Activated CD4-positive, alpha-beta memory T cell treated with anti-CD3 and anti-CD28 coated beads, Interleukin-2, amount 10 ng/mL, durations not matched to agents 7 days and 5 days (primary cell): ENCODE measurements at regions not wholly inside any gene's neighbourhood (a gene's known extent, or its start where the extent isn't known, plus 50 kb on each side); places are given as distances from the start of the nearest gene placed in this dataset.
"Not testable (repeated sequence)": the region's sequence is repeated elsewhere in the genome, so short reads cannot be mapped to it uniquely, and the experiment has no call there.

Source experiments
- CTCF ChIA-PET: fragments of 350-600 bp; sonication (Branson Sonifier 250); formaldehyde crosslinking; loops from one replicate; lab custom pipeline; 2021; ENCODE audit warnings: antibody characterized with exemption, inconsistent platforms; lab: Charles Lee
- POLR2A ChIA-PET: fragments of 350-600 bp; sonication (Branson Sonifier 250); formaldehyde crosslinking; loops from one replicate; lab custom pipeline; 2021; ENCODE audit warnings: antibody characterized with exemption; lab: Charles Lee
- DNase-seq: peaks from one replicate; pipeline ENCODE4 v3.0.0-alpha.2; 2020
- H3K27ac Mint-ChIP-seq: one replicate; pipeline ENCODE4 v1.8.0; 2021; ENCODE audit warnings: mild to moderate bottlenecking, mixed read lengths
- H3K27me3 Mint-ChIP-seq: one replicate; pipeline ENCODE4 v1.8.0; 2021; ENCODE audit warnings: mixed read lengths
- H3K36me3 Mint-ChIP-seq: one replicate; pipeline ENCODE4 v1.8.0; 2021; ENCODE audit warnings: low read depth, mixed read lengths
- H3K4me1 Mint-ChIP-seq: one replicate; pipeline ENCODE4 v1.8.0; 2021; ENCODE audit warnings: mixed read lengths
- H3K4me3 Mint-ChIP-seq: one replicate; pipeline ENCODE4 v1.8.0; 2021; ENCODE audit warnings: mild to moderate bottlenecking, mixed read lengths
- H3K9me3 Mint-ChIP-seq: one replicate; pipeline ENCODE4 v1.8.0; 2021; ENCODE audit warnings: mixed read lengths

DNA sequence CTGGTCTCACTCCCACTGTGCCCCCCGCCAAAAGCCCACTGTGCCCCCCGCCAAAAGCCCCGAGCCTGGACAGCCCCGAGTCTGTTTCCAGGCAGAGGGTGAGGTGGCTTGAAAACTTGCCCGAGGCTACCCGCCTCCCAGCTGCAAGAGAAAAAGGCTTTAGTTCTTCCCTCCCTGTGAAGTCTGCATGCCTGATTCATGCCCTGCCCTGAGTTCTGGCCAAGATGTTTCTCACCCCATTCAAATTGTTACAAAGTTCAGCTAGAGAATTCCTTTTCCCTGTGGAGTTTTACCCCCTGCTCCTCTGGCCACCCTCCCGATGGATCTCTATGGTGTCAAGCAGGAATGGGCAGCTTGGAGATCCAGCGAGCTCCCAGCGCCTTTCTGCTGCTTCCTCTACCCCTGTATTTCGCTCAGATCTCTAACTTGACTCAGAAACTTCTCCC is 298.8 kb upstream of the MAP3K7 start:
- H3K9me3 Mint-ChIP-seq, result peaks cover 5% of the 10 kb centered on the region
- no peak for DNase-seq
- H3K4me1 Mint-ChIP-seq, result no peaks in the 10 kb centered on the region
- H3K4me3 Mint-ChIP-seq, result no peak overlapping the region
- H3K27ac Mint-ChIP-seq, result no peak overlapping the region
- peaks cover 6% of the 10 kb centered on the region for H3K27me3 Mint-ChIP-seq
- H3K36me3 Mint-ChIP-seq, result no peaks in the 10 kb centered on the region
- ChIA-PET CTCF (no interaction called here), POLR2A (no interaction called here)

- DNase-seq, H3K4me1 Mint-ChIP-seq, H3K4me3 Mint-ChIP-seq, POLR2A ChIA-PET, H3K9me3 Mint-ChIP-seq, H3K27ac Mint-ChIP-seq, H3K36me3 Mint-ChIP-seq, H3K27me3 Mint-ChIP-seq: not testable (repeated sequence)
- CTCF ChIA-PET, result interaction anchor here (0.6 kb wide), 1 partner anchor 10 kb away, joined by 3 read pairs; no protein-coding TSS in a partner anchor
Measured at GRCh38 chr6:90885137-90885536, 298.3 kb upstream of the MAP3K7 start.

DNA sequence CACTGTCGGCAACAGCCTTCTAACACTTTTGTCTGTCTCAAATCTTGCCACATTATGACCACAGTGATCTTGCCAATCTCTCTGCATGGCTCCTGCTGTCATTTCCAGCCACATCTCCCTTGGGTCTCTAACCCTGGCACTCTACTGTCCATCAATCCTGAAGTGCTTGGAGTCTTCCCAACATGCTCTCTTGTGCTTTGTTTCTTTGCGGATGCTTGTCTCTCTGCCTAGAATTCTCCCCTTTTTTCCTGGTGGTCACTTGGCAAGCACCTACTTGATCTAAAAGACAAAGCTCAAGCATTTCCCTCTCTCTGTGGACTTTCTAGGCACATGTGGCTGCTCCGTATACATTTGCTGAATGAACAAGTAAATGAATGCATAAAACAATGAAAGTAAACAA is 290.7 kb upstream of the MAP3K7 start:
- H3K27me3 Mint-ChIP-seq, result peaks cover 5% of the 10 kb centered on the region
- ChIA-PET CTCF (no interaction called here), POLR2A (no interaction called here)
- no peak for DNase-seq
- H3K4me3 Mint-ChIP-seq, result no peak overlapping the region
- H3K27ac Mint-ChIP-seq, result no peak overlapping the region
- H3K9me3 Mint-ChIP-seq, result peaks cover 3% of the 10 kb centered on the region
- no peaks in the 10 kb centered on the region for H3K4me1 Mint-ChIP-seq
- no peaks in the 10 kb centered on the region for H3K36me3 Mint-ChIP-seq

GRCh38 chr6:90874931-90875330 is 288.1 kb upstream of the MAP3K7 start:
- no peaks in the 10 kb centered on the region for H3K9me3 Mint-ChIP-seq
- no peak overlapping the region for H3K27ac Mint-ChIP-seq
- ChIA-PET POLR2A (no interaction called here), CTCF (no interaction called here)
- H3K4me3 Mint-ChIP-seq, result no peak overlapping the region
- H3K36me3 Mint-ChIP-seq, result no peaks in the 10 kb centered on the region
- no peak for DNase-seq
- H3K4me1 Mint-ChIP-seq, result no peaks in the 10 kb centered on the region
- H3K27me3 Mint-ChIP-seq, result peaks cover 7% of the 10 kb centered on the region

GRCh38 chr6:90872981-90873380 is 286.1 kb upstream of the MAP3K7 start:
- Mint-ChIP-seq H3K9me3 (no peaks in the 10 kb centered on the region), H3K36me3 (no peaks in the 10 kb centered on the region), H3K4me1 (no peaks in the 10 kb centered on the region), H3K27ac (no peak overlapping the region), H3K4me3 (no peak overlapping the region), H3K27me3 (peaks cover 12% of the 10 kb centered on the region)
- POLR2A ChIA-PET, result no interaction called here
- CTCF ChIA-PET, result no interaction called here
- DNase-seq, result no peak

GRCh38 chr6:90870561-90870960 is 283.7 kb upstream of the MAP3K7 start:
- Mint-ChIP-seq H3K9me3 (no peaks in the 10 kb centered on the region), H3K4me3 (no peak overlapping the region), H3K4me1 (no peaks in the 10 kb centered on the region), H3K27me3 (peaks cover 12% of the 10 kb centered on the region), H3K36me3 (no peaks in the 10 kb centered on the region), H3K27ac (no peak overlapping the region)
- DNase-seq, result no peak
- ChIA-PET CTCF (no interaction called here), POLR2A (no interaction called here)

- Mint-ChIP-seq H3K4me3 (no peak overlapping the region), H3K27ac (no peak overlapping the region), H3K36me3 (no peaks in the 10 kb centered on the region), H3K27me3 (peaks cover 11% of the 10 kb centered on the region), H3K9me3 (no peaks in the 10 kb centered on the region), H3K4me1 (no peaks in the 10 kb centered on the region)
- DNase-seq, result no peak
- POLR2A ChIA-PET, result no interaction called here
- CTCF ChIA-PET, result no interaction called here
Measured at GRCh38 chr6:90868656-90869055, 281.8 kb upstream of the MAP3K7 start.

DNA sequence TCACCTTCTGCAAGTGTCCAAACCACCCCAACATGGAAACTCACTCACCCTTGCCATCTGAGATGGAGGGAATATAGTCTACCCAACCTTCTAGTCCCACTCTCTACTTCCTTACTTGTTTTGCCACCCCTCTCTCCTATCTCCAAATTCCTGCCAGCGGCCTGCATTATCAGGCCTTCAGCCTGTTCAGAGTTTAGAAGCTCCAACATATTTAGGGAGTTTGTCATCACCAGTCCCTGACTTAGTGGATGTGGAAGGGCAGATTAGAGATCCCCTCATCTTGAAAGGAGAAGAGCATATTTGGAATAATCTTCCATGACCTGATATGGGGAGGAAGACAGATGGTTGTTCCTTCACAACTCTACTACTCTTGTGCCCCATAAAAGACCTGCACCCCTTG is 281.4 kb upstream of the MAP3K7 start:
- Mint-ChIP-seq H3K27ac (no peak overlapping the region), H3K4me1 (no peaks in the 10 kb centered on the region), H3K9me3 (no peaks in the 10 kb centered on the region), H3K27me3 (peaks cover 8% of the 10 kb centered on the region), H3K4me3 (no peak overlapping the region), H3K36me3 (no peaks in the 10 kb centered on the region)
- POLR2A ChIA-PET, result no interaction called here
- CTCF ChIA-PET, result no interaction called here
- no peak for DNase-seq

DNA sequence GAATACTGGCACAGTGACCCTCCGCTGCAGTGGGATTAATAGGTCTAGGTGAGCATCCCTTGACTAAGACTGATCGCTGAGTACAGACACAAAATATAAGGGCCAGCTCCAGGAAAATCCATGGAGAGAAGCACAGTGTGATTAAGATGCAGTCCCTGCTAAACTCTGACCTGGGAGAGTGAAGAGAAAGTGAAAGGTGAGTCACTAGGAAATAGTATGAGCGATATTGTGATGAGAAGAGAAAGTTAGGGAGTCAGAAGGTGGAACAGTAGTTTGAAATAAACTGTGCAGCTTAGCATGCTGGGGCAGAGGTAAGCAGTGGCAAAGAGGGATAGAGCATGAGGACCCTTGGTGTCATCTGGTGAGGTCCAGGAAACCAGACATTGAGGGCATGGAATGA is 278.6 kb upstream of the MAP3K7 start:
- H3K4me3 Mint-ChIP-seq, result no peak overlapping the region
- CTCF ChIA-PET, result no interaction called here
- peaks cover 5% of the 10 kb centered on the region for H3K27me3 Mint-ChIP-seq
- no peaks in the 10 kb centered on the region for H3K36me3 Mint-ChIP-seq
- H3K9me3 Mint-ChIP-seq, result no peaks in the 10 kb centered on the region
- no peaks in the 10 kb centered on the region for H3K4me1 Mint-ChIP-seq
- no peak overlapping the region for H3K27ac Mint-ChIP-seq
- POLR2A ChIA-PET, result no interaction called here
- no peak for DNase-seq

- no peak overlapping the region for H3K27ac Mint-ChIP-seq
- DNase-seq, result no peak
- POLR2A ChIA-PET, result no interaction called here
- CTCF ChIA-PET, result no interaction called here
- no peaks in the 10 kb centered on the region for H3K27me3 Mint-ChIP-seq
- H3K4me3 Mint-ChIP-seq, result no peak overlapping the region
- H3K36me3 Mint-ChIP-seq, result no peaks in the 10 kb centered on the region
- no peaks in the 10 kb centered on the region for H3K4me1 Mint-ChIP-seq
- no peaks in the 10 kb centered on the region for H3K9me3 Mint-ChIP-seq
Measured at GRCh38 chr6:90863043-90863442, 276.2 kb upstream of the MAP3K7 start.

DNA sequence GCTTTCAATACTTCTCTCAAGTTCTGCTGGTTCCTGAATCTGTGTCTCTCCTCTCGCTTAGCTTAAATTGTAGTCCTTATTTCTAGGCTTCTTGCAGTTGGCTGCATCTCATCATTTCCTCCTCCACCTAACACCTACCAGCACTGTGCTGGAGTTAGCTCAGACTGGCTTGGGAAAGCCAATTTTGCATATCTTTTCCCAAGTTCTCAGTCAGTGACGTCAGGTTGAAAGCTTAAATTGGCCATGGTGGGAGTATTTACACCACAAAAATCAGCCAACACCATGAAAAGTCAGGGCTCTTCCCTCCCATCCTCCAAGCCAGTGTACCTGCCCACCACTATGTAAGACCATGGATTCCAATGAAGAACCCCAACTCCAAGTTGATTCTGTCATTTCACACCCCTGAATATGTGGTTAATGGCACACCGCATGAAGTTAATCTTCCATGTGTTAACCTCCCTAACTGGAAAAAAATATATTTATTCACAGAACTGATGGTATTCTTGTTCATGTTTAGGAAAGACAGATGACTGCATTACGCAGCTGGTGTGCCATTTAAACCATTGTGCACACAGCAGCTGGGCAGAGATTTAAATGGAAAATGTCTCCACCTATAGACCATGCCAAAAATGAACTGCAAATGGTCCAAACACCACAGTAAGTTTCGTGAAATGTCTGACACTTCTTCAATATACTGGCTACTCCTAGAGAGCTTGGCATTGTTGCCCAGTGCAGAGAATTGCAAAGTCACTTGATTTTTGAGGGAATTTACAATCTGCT is 274.1 kb upstream of the MAP3K7 start:
- no peak overlapping the region for H3K4me3 Mint-ChIP-seq
- DNase-seq, result no peak
- H3K4me1 Mint-ChIP-seq, result no peaks in the 10 kb centered on the region
- H3K9me3 Mint-ChIP-seq, result no peaks in the 10 kb centered on the region
- no peaks in the 10 kb centered on the region for H3K36me3 Mint-ChIP-seq
- POLR2A ChIA-PET, result no interaction called here
- CTCF ChIA-PET, result interaction anchor here (1.7 kb wide), 1 partner anchor 79 kb away, joined by 3 read pairs; no protein-coding TSS in a partner anchor
- H3K27ac Mint-ChIP-seq, result no peak overlapping the region
- H3K27me3 Mint-ChIP-seq, result no peaks in the 10 kb centered on the region

- Mint-ChIP-seq H3K27me3 (no peaks in the 10 kb centered on the region), H3K4me1 (no peaks in the 10 kb centered on the region), H3K27ac (no peak overlapping the region), H3K9me3 (no peaks in the 10 kb centered on the region), H3K36me3 (no peaks in the 10 kb centered on the region), H3K4me3 (no peak overlapping the region)
- DNase-seq, result no peak
- CTCF ChIA-PET, result interaction anchor here (1.1 kb wide), 1 partner anchor 212 kb away, joined by 3 read pairs; no protein-coding TSS in a partner anchor
- POLR2A ChIA-PET, result no interaction called here
Measured at GRCh38 chr6:90859612-90860011, 272.7 kb upstream of the MAP3K7 start.

- Mint-ChIP-seq H3K27me3 (no peaks in the 10 kb centered on the region), H3K4me3 (no peak overlapping the region), H3K36me3 (no peaks in the 10 kb centered on the region), H3K27ac (no peak overlapping the region), H3K9me3 (no peaks in the 10 kb centered on the region), H3K4me1 (no peaks in the 10 kb centered on the region)
- ChIA-PET CTCF (no interaction called here), POLR2A (no interaction called here)
- no peak for DNase-seq
Measured at GRCh38 chr6:90859056-90859455, 272.2 kb upstream of the MAP3K7 start.

DNA sequence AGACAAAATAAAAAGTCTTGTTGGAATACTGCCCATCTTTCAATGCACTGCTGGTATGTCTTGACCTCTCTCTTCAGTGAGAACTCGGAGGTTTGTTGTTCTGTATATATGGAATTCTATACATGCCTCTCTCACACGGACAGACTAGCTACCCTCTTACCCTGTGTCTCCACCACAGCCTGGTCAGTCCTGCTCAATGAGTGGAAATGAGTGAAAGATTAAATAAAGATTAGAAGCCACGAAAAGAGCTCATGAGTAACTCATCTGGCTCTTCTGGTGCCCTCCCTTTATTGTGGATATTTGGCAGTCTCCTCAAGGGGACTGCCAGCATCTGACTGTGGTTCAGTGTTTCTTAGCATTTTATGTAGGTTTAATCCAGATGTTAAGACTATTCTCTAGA is 262.8 kb upstream of the MAP3K7 start:
- H3K4me1 Mint-ChIP-seq, result no peaks in the 10 kb centered on the region
- CTCF ChIA-PET, result no interaction called here
- no peak for DNase-seq
- no peaks in the 10 kb centered on the region for H3K36me3 Mint-ChIP-seq
- peaks cover 7% of the 10 kb centered on the region for H3K27me3 Mint-ChIP-seq
- no peak overlapping the region for H3K4me3 Mint-ChIP-seq
- H3K27ac Mint-ChIP-seq, result no peak overlapping the region
- no peaks in the 10 kb centered on the region for H3K9me3 Mint-ChIP-seq
- POLR2A ChIA-PET, result no interaction called here
